ENCODE measurements at regions not wholly inside any gene's neighbourhood (a gene's known extent, or its start where the extent isn't known, plus 50 kb on each side); places are given as distances from the start of the nearest gene placed in this dataset.
"Not testable (repeated sequence)": the region's sequence is repeated elsewhere in the genome, so short reads cannot be mapped to it uniquely, and the experiment has no call there.

GRCh38 chr21:5065240-5066211 is 5455.9 kb upstream of the TPTE start:
- DNase-seq (ENCODE audit: low read depth in 2 of 2), result not testable (repeated sequence)

DNA sequence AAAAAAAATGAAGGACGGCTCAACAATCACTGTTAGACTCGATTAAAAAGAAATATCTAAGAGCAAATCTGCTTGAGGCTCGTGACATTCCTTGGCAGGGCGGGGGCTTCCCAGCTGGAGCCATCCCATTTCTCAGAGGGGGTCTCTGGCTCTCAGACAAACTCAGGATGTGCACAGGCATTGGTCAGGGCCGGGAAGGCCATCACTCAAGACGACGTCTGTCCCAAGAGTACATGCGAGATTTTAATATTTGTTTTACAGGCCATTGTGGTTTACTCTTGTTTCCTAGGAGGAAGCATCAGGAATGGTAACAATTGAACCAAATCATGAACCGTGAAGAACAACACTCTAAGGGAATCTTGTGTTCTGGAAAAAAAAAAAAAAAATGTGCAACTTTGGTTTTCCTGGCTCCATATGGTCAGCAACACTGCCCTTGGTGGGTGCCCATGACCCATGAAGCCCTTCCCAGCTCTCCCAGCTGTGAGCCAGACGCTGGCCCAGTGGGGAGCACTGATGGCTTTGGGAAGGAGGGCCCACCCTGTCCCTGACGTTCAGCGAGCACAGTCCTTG is 5454.6 kb upstream of the TPTE start:
- DNase-seq (ENCODE audit: low read depth in 2 of 2), result not testable (repeated sequence)

DNA sequence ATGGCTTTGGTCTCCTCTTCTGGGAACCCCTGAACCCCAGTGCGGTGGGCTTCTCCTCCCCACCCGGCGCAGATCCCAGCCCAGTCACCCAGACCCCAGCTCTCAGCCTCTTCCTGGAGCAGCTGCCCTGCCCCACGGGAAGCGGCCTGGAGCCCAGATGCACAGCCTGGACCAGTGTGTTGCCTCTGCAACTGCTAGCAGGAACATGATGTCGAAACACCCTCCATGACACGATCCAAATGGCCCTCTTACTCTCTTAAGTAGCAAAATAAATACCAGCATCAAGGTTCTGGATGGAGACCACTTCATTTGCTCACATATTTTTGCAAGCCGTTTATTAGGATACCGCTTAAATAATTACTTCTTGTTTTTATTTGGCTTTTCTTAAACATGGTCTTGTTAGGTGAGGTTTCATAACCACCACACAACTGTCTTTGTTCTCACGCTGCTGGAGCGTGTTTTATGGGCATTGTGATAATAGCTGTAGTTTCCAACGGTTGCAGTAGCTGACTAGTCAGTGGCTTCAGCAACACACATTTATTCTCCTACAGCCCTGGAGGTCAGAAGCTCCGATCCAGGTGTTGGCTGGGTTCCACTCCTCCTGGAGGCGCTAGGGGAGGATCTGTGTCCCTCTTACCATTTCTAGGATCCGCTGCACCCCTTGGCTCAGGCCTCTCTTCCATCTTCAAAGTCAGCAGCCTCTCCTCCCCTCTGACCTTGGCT is 5453.9 kb upstream of the TPTE start:
- DNase-seq (ENCODE audit: low read depth in 2 of 2), result not testable (repeated sequence)

DNA sequence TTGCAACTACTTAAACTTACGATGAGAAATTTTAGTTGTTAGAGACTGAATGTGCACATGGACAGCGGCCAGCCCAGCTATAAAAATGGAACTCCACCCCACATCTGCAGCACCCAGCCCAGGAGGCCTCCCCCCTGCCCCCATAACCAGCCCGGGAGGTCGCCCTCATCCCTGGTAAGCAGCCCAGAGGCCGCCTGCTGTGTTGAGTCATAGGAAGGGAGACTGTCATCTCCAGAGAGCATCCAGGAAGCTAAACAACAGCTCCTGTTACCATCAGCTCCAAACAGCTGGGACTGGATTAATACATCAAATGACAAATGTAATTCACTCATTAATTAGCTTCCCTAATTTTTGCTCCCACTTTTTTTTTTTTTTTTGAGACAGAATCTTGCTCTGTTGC is 5452.7 kb upstream of the TPTE start:
- DNase-seq (ENCODE audit: low read depth in 2 of 2), result not testable (repeated sequence)

- DNase-seq (ENCODE audit: low read depth in 2 of 2), result not testable (repeated sequence)
Measured at GRCh38 chr21:5071180-5071579, 5450.2 kb upstream of the TPTE start.

DNA sequence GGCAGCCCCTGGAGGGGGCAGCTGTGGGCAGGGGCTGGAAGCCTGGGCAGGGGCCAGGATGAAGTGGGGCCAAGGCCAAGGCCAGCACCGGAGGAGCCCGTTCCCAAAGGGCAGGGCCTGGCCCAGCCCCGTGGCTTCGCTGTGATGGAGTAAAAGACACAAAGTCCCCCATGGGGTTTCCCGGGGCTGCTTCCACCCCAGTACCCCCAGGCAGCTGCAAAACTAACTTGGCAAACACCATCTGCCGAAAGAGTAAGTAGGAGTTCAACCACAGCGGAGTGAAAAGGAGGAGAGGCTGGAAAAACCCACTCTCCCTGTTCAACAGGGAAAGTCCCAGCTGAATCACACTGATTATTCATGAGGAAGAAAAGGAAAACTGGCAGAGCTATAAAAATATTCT is 5444.5 kb upstream of the TPTE start:
- DNase-seq (ENCODE audit: low read depth in 2 of 2), result not testable (repeated sequence)

DNA sequence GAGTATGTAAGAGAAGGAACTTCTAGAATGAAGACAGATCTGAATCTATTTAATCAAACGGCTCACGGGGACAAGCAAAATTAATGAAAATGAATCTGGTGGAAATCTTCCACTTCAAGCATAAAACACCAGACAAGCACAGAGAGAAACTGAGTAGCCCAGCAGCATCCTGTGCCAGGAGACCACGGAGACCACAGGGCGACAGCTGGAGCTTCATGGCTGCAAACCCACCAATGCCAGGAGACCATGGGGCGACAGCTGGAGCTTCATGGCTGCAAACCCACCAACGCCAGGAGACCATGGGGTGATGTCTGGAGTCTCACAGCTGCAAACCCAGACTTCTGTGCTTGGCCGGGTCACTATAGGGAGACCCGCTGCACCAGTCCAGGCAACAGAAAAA is 5442.0 kb upstream of the TPTE start:
- DNase-seq (ENCODE audit: low read depth in 2 of 2), result not testable (repeated sequence)

- not testable (repeated sequence) for DNase-seq (ENCODE audit: low read depth in 2 of 2)
Measured at GRCh38 chr21:5080015-5080414, 5441.4 kb upstream of the TPTE start.

DNA sequence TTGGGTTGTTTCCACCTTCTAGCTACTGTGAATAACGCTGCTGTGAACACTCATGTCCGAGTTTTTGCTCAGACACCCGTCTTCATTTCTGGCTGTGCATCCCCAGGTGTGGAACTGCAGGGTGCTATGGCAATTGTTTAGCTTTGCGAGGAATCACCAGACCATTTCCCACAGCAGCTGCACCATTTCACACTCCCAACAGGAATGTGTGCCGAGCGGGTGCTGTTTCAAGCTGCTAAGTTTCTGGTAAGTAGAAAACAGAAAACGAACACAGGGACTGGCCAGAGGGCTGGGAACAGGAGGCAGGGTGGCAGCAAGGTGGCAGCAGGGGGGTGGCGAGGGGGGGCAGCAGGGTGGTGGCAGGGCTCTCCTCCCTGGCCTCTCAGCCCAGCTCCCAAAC is 5437.1 kb upstream of the TPTE start:
- not testable (repeated sequence) for DNase-seq (ENCODE audit: low read depth in 2 of 2)

- not testable (repeated sequence) for DNase-seq (ENCODE audit: low read depth in 2 of 2)
Measured at GRCh38 chr21:5085456-5085855, 5435.9 kb upstream of the TPTE start.

GRCh38 chr21:5086416-5086815 is 5435.0 kb upstream of the TPTE start:
- not testable (repeated sequence) for DNase-seq (ENCODE audit: low read depth in 2 of 2)

GRCh38 chr21:5088820-5089219 is 5432.6 kb upstream of the TPTE start:
- not testable (repeated sequence) for DNase-seq (ENCODE audit: low read depth in 2 of 2)

- not testable (repeated sequence) for DNase-seq (ENCODE audit: low read depth in 2 of 2)
Measured at GRCh38 chr21:5089399-5090089, 5431.8 kb upstream of the TPTE start.

- DNase-seq (ENCODE audit: low read depth in 2 of 2), result not testable (repeated sequence)
Measured at GRCh38 chr21:5090132-5091079, 5431.0 kb upstream of the TPTE start.

DNA sequence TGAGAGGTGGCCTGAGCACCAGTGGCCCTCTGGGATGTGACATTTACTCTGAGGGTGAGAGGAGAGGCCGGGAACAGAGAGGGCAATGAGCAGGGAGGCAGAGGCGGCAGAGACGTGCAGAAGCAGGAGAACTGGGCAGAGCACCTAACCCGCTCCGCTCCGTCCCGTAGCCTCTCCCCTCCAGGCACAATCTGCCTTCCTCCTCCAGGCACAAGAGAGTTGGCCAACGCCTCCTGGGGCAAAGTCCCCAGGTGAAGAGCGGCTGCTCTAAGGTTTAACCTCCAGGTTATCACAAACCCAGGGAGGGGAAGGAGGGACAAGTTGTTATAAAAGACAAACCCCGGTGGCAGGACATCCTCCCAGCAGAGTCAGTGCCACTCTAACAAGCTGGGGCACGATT is 5430.1 kb upstream of the TPTE start:
- not testable (repeated sequence) for DNase-seq (ENCODE audit: low read depth in 2 of 2)

DNA sequence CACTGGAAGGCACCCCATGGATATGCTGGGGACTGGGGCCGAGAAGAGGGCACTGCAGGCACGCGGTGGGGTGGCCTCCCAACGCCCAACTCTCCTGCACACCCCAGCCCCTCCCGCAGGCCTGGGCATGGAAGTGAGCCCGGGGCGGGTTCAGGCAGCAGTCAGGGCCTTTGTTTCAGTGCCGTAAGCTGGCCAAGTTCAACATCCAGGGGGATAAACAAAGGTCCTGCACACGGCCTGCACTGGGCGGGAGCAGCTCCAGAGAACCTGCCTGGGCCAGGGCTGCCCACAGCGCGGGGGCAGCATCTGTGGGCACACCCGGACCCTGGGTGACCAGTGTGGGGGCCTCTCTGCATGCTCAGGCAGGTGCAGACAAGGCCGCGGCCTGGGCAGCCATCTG is 5425.8 kb upstream of the TPTE start:
- DNase-seq (ENCODE audit: low read depth in 2 of 2), result not testable (repeated sequence)

DNA sequence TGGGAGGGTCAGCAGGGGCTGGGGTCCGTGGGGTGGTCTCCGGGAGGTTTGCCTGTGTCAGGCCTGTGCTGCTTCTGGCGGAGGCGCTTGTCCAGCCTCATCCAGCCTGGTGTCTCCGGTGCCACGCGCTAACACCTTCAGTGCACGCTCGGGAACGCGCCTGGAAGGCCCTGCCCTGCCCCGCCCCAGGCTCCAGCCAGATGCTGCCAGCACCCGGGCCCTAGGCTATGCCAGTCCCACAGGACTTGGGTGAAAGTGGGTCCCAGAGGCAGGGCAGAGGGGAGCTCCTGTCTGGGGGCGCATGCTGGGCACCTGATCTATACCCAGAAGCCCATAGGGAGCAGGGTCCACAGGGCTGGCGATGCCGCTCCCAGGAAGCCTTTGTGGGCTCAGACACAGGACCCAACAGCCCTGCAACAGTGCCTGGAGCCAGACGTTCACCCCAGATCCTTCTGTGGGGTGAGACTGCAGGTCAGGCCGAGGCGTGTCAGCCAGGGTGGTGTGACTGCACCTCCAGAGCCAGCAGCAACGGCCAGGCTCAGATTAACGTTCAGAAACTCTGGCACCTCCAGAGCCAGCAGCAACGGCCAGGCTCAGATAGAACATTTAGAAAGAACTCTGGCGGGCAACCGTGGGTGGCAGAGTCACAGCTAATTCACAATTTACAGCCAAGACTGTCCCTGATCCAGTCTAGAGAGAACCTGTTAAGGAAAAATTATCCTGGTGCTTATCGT is 5423.2 kb upstream of the TPTE start:
- DNase-seq (ENCODE audit: low read depth in 2 of 2), result not testable (repeated sequence)

DNA sequence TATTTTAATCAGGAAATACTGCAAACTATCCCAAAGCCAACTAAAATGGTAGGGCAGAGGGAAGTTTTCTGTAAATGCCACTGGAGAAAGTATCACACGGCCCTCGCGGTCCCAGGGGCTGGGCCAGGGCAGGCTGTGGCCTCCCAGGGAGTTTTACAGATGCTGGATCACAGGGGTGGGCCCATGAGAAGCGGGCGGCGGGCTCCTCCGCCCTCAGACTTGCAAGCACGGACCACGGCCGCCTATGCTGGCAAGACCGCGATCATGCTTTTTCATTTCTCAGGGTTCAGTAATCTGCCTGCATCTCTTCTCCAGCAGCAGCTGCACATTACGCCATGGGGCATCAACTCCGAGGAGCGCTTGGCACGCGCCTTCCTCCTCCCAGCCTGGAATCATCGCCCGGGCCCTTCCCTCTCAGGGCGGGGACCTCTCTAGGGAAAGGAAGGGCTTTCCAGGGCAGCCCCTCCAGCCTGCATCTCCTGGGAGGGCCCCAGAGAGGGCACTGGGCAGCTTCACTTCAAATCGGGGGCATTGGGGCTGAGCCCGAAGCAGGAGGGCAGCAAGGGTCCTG is 5420.7 kb upstream of the TPTE start:
- not testable (repeated sequence) for DNase-seq (ENCODE audit: low read depth in 2 of 2)

DNA sequence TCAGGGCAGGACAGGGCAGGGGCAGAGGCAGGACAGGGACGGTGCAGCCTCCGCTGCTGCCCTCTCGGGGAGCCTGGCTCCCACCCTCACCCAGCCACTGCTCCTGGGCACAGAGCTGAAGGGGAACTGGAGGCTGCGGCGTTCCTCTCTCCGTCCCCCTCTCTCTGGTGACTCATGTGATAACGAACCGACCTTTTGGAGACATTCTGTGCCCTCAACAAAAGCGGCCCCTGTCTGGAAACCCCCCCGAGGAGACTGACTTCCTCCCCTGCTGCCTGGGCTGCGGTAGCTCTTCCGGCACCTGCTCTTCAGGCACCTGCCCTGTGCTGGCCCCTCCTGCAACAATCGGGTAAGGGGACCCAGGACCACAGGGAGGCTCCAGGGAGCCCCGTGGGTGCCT is 5419.6 kb upstream of the TPTE start:
- DNase-seq (ENCODE audit: low read depth in 2 of 2), result not testable (repeated sequence)
